CD14-positive monocyte (primary cell): ENCODE measurements at regions not wholly inside any gene's neighbourhood (a gene's known extent, or its start where the extent isn't known, plus 50 kb on each side); places are given as distances from the start of the nearest gene placed in this dataset.

Experiments
- DNase-seq, 3 donors: peaks; one replicate each; pipeline ENCODE4 v3.0.0-alpha.2; 2011 to 2022
- H2AFZ ChIP-seq: 2 replicates; pipeline ENCODE4 v1.6.0; 2012; ENCODE audit warnings: mild to moderate bottlenecking, low read depth, low read length, inconsistent platforms; ENCODE audit not compliant: insufficient read depth, poor library complexity, severe bottlenecking
- H3K27ac ChIP-seq, 2 donors: 1 replicate in 1 of 2; 2 replicates in 1 of 2; pipeline ENCODE4 v1.5.1; 2012 to 2013; ENCODE audit warnings: low read length in 2 of 2, control low read depth in 1 of 2, inconsistent platforms in 1 of 2, low read depth in 1 of 2, mild to moderate bottlenecking in 1 of 2
- H3K27me3 ChIP-seq, 2 donors: one replicate each; pipeline versions ENCODE4 v1.6.0 to v1.6.1; 2011 to 2013; ENCODE audit warnings: low read length in 2 of 2; ENCODE audit not compliant: control insufficient read depth in 2 of 2, insufficient read depth in 2 of 2
- H3K36me3 ChIP-seq, 2 donors: replicated peaks in 1 of 2; 1 replicate in 1 of 2; 2 replicates in 1 of 2; pipeline versions ENCODE4 v1.5.1 to v1.6.1; 2012 to 2013; ENCODE audit warnings: low read length in 2 of 2, control low read depth in 1 of 2, inconsistent platforms in 1 of 2, mild to moderate bottlenecking in 1 of 2; ENCODE audit not compliant: insufficient read depth in 2 of 2, control insufficient read depth in 1 of 2
- H3K4me1 ChIP-seq, 2 donors: 1 replicate in 1 of 2; 2 replicates in 1 of 2; pipeline versions ENCODE4 v1.5.1 to v1.6.1; 2012 to 2013; ENCODE audit warnings: low read length in 2 of 2, control low read depth in 1 of 2, inconsistent platforms in 1 of 2, mild to moderate bottlenecking in 1 of 2, moderate library complexity in 1 of 2; ENCODE audit not compliant: insufficient read depth in 2 of 2, control insufficient read depth in 1 of 2
- H3K4me2 ChIP-seq: replicated peaks from 2 replicates; pipeline ENCODE3; 2012; ENCODE audit warnings: low read length, moderate library complexity, mild to moderate bottlenecking; ENCODE audit not compliant: poor library complexity, severe bottlenecking; ENCODE audit errors: extremely low read depth
- H3K4me3 ChIP-seq, 3 experiments: fragments of 200-600 bp in 1 of 3; sonication (generic) in 1 of 3; replicated peaks in 1 of 3; 1 replicate in 2 of 3; 2 replicates in 1 of 3; pipeline ENCODE4 v1.5.1; 2011 to 2013; ENCODE audit warnings: low read length in 3 of 3, mild to moderate bottlenecking in 3 of 3, control low read depth in 2 of 3, low read depth in 2 of 3, inconsistent platforms in 1 of 3, moderate library complexity in 1 of 3
- H3K79me2 ChIP-seq: 2 replicates; pipeline ENCODE4 v1.6.0; 2012; ENCODE audit warnings: mild to moderate bottlenecking, control low read depth, inconsistent platforms, low read length, moderate library complexity; ENCODE audit not compliant: insufficient read depth
- H3K9ac ChIP-seq: 2 replicates; pipeline ENCODE4 v1.6.0; 2017; ENCODE audit warnings: low read length, mild to moderate bottlenecking; ENCODE audit not compliant: insufficient read depth, poor library complexity, severe bottlenecking
- H3K9me3 ChIP-seq, 2 donors: replicated peaks in 1 of 2; 1 replicate in 1 of 2; 2 replicates in 1 of 2; pipeline versions ENCODE4 v1.5.1 to v1.6.1; 2012 to 2013; ENCODE audit warnings: low read length in 2 of 2, control low read depth in 1 of 2; ENCODE audit not compliant: control insufficient read depth in 1 of 2, insufficient read depth in 1 of 2
- H4K20me1 ChIP-seq: 2 replicates; pipeline ENCODE4 v1.6.0; 2012; ENCODE audit warnings: mild to moderate bottlenecking, low read length, control low read depth, moderate library complexity; ENCODE audit not compliant: insufficient read depth
- H3K27ac Mint-ChIP-seq, 7 donors: one replicate each; pipeline ENCODE4 v1.8.0; 2020; ENCODE audit warnings: mild to moderate bottlenecking in 7 of 7, mixed read lengths in 7 of 7, moderate library complexity in 6 of 7, inconsistent platforms in 2 of 7
- H3K27me3 Mint-ChIP-seq, 3 donors: one replicate each; pipeline ENCODE4 v1.8.0; 2021 to 2022; ENCODE audit warnings: low read depth in 3 of 3, mild to moderate bottlenecking in 3 of 3, mixed read lengths in 3 of 3, moderate library complexity in 3 of 3, inconsistent platforms in 1 of 3
- H3K36me3 Mint-ChIP-seq, 2 donors: one replicate each; pipeline ENCODE4 v1.8.0; 2020; ENCODE audit warnings: mixed read lengths in 2 of 2, inconsistent platforms in 1 of 2, mild to moderate bottlenecking in 1 of 2
- H3K4me1 Mint-ChIP-seq: one replicate; pipeline ENCODE4 v1.8.0; 2020; ENCODE audit warnings: mild to moderate bottlenecking, mixed read lengths
- H3K4me3 Mint-ChIP-seq, 2 donors: one replicate each; pipeline ENCODE4 v1.8.0; 2020; ENCODE audit warnings: mild to moderate bottlenecking in 2 of 2, mixed read lengths in 2 of 2, moderate library complexity in 1 of 2
- H3K9me3 Mint-ChIP-seq, 7 donors: one replicate each; pipeline ENCODE4 v1.8.0; 2020 to 2022; ENCODE audit warnings: mixed read lengths in 7 of 7, mild to moderate bottlenecking in 6 of 7, moderate library complexity in 6 of 7, inconsistent platforms in 2 of 7
- WGBS: methylation state at CpG from one replicate; pipeline ENCODE4 v1.1.5; 2013; ENCODE audit warnings: missing lambda C conversion rate; ENCODE audit not compliant: insufficient coverage; 5-methylcytosine and 5-hydroxymethylcytosine counted together
- intact Hi-C, 2 donors: fragments of 100-400 bp; cut with micrococcal nuclease; formaldehyde crosslinking; loops; one replicate each; pipeline versions ENCODE4 v1.15.0 to v1.15.1; 2023
- TF ChIP-seq, protein P1 (sequence below): fragments of 200-600 bp; IDR thresholded peaks from one replicate; pipeline ENCODE4 v1.8.0; 2022; ENCODE audit warnings: antibody characterized with exemption, mild to moderate bottlenecking

DNA sequence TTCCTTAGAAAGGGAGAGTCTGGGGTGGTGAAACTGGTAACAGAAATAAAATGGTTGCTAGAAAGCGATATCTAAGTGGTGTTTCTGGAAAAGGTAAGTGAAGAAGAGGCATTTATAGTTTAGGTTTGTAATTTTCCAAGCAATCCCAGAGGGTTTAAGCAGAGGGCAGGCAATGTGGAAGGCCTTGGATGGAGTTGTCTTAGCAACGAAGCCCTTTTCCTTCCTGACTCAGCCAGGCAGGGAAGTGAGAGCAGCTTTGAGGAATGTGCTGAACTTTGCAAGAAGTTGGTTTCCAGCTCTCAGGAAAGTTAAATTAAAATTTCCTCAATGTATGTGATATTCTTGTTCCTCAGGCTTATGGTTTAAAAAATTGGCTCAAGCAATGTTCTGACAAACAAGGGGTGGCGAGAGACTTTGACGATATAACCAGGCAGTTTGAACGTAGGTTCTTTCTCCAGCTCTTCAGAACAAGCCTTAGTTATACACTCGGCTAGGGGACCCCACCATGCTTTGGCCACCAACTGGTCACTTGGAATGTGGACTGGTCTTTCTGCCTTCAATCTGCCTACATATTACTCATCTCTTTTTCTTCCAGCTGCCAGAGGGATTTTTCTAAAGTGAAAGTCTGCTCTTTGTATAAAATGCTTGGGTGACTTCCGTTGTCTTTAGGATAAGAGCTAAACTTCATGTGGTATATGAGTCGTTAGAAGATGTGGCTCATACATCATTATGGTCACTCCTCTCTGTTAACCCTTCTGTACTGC, 66.9 kb upstream of the SLC25A13 start:
- Histone ChIP-seq H3K79me2 (no peaks in the 10 kb centered on the region), H3K4me2 (no peak overlapping the region), H3K4me1 (no peaks in the 10 kb centered on the region), H3K27me3 (no peaks in the 10 kb centered on the region), H4K20me1 (no peaks in the 10 kb centered on the region), H3K4me3 (no peak overlapping the region), H3K27ac (no peak overlapping the region), H2AFZ (no peak overlapping the region), H3K36me3 (no peaks in the 10 kb centered on the region), H3K9ac (no peak overlapping the region), H3K9me3 (no peaks in the 10 kb centered on the region)
- intact Hi-C loops: no loop called here
- H3K4me1 Mint-ChIP-seq: no peaks in the 10 kb centered on the region
- H3K27ac Mint-ChIP-seq: no peak overlapping the region
- TF ChIP-seq, protein P1, sequence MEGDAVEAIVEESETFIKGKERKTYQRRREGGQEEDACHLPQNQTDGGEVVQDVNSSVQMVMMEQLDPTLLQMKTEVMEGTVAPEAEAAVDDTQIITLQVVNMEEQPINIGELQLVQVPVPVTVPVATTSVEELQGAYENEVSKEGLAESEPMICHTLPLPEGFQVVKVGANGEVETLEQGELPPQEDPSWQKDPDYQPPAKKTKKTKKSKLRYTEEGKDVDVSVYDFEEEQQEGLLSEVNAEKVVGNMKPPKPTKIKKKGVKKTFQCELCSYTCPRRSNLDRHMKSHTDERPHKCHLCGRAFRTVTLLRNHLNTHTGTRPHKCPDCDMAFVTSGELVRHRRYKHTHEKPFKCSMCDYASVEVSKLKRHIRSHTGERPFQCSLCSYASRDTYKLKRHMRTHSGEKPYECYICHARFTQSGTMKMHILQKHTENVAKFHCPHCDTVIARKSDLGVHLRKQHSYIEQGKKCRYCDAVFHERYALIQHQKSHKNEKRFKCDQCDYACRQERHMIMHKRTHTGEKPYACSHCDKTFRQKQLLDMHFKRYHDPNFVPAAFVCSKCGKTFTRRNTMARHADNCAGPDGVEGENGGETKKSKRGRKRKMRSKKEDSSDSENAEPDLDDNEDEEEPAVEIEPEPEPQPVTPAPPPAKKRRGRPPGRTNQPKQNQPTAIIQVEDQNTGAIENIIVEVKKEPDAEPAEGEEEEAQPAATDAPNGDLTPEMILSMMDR: no peak
- H3K9me3 Mint-ChIP-seq: peaks cover 0 to 5% (median 2%) of the 10 kb centered on the region in 7 donors
- 65% methylated on average over 3 of the region's 8 CpGs for WGBS
- H3K36me3 Mint-ChIP-seq: no peaks in the 10 kb centered on the region
- no peak overlapping the region for H3K4me3 Mint-ChIP-seq
- peaks cover 0 to 2% (median 2%) of the 10 kb centered on the region in 3 donors for H3K27me3 Mint-ChIP-seq
- no peak for DNase-seq

DNA sequence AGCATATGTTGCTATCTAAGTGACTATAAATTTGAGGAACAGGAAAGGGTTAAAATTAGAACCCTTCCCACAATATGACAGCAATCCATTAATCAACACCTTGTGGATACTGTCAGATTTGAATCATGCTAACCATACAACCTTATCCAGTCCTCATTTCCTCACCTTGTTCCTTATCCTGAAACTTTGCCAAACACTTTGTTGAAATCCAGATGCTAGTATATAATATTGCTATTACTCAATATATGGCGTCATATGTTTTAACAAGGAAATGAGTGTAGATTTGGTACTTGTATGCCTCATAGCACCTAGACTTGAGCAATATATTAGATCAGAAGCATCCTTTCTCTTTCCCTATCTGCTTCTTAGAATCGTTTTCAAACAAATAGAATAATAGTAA, 66.3 kb upstream of the SLC25A13 start:
- no peak overlapping the region for H3K4me2 ChIP-seq
- Mint-ChIP-seq H3K9me3 (peaks cover 0 to 2% (median 0%) of the 10 kb centered on the region in 7 donors), H3K36me3 (no peaks in the 10 kb centered on the region), H3K4me3 (no peak overlapping the region), H3K4me1 (no peaks in the 10 kb centered on the region), H3K27me3 (peaks cover 0 to 2% (median 0%) of the 10 kb centered on the region in 3 donors), H3K27ac (no peak overlapping the region)
- H3K4me1 ChIP-seq: no peaks in the 10 kb centered on the region
- H3K9me3 ChIP-seq: no peaks in the 10 kb centered on the region
- no peaks in the 10 kb centered on the region for H3K36me3 ChIP-seq
- H4K20me1 ChIP-seq: no peaks in the 10 kb centered on the region
- DNase-seq: no peak
- H3K27me3 ChIP-seq: no peaks in the 10 kb centered on the region
- no peak overlapping the region for H3K9ac ChIP-seq
- no peak overlapping the region for H3K27ac ChIP-seq
- no peaks in the 10 kb centered on the region for H3K79me2 ChIP-seq
- intact Hi-C loops: no loop called here
- no peak overlapping the region for H3K4me3 ChIP-seq
- H2AFZ ChIP-seq: no peak overlapping the region
- WGBS: no CpG with 5 or more reads among the region's 2 CpGs
- TF ChIP-seq, protein P1: no peak
